WTC11 (cell line): ENCODE measurements at regions not wholly inside any gene's neighbourhood (a gene's known extent, or its start where the extent isn't known, plus 50 kb on each side); places are given as distances from the start of the nearest gene placed in this dataset.

Experiments
- ATAC-seq: fragments of 200-7000 bp; cut with Tn5 transposase; 2 replicates; pipeline ENCODE4 v1.10.0; 2021; ENCODE audit warnings: mild to moderate bottlenecking, moderate library complexity
- CTCF ChIA-PET: fragments of 300-600 bp; sonication (Branson Sonifier 250); formaldehyde crosslinking; loops from one replicate; lab custom pipeline; 2021; ENCODE audit warnings: antibody characterized with exemption; lab: Charles Lee
- POLR2A ChIA-PET: fragments of 350-600 bp; sonication (Branson Sonifier 250); formaldehyde crosslinking; loops from one replicate; lab custom pipeline; 2021; ENCODE audit warnings: antibody characterized with exemption; lab: Charles Lee
- DNase-seq: peaks from one replicate; pipeline ENCODE4 v3.0.0; 2021; ENCODE audit warnings: low spot score
- H3K27ac Mint-ChIP-seq: 2 replicates; pipeline ENCODE4 v1.8.0; 2021; ENCODE audit warnings: mixed read lengths
- H3K27me3 Mint-ChIP-seq: 2 replicates; pipeline ENCODE4 v1.8.0; 2021; ENCODE audit warnings: low read depth, mild to moderate bottlenecking, moderate library complexity, mixed read lengths
- H3K36me3 Mint-ChIP-seq: 2 replicates; pipeline ENCODE4 v1.8.0; 2021; ENCODE audit warnings: mixed read lengths
- H3K4me1 Mint-ChIP-seq: 2 replicates; pipeline ENCODE4 v1.8.0; 2022; ENCODE audit warnings: mixed read lengths
- H3K4me3 Mint-ChIP-seq: 2 replicates; pipeline ENCODE4 v1.8.0; 2021; ENCODE audit warnings: mild to moderate bottlenecking, moderate library complexity, mixed read lengths
- H3K9me3 Mint-ChIP-seq: 2 replicates; pipeline ENCODE4 v1.8.0; 2021; ENCODE audit warnings: mixed read lengths
- ARID4B ChIP-seq: sonication (generic); formaldehyde crosslinking; IDR thresholded peaks from 2 replicates; pipeline ENCODE4 v1.8.0; 2023; ENCODE audit warnings: missing genetic modification reagents, mild to moderate bottlenecking, borderline replicate concordance
- CREM ChIP-seq: sonication (generic); formaldehyde crosslinking; IDR thresholded peaks from 2 replicates; pipeline ENCODE4 v1.8.1; 2022; ENCODE audit warnings: mild to moderate bottlenecking, missing genetic modification reagents, moderate library complexity
- GABPB1 ChIP-seq: sonication (generic); formaldehyde crosslinking; IDR thresholded peaks from 2 replicates; pipeline ENCODE4 v1.8.1; 2023; ENCODE audit warnings: mild to moderate bottlenecking, missing genetic modification reagents
- GRHL2 ChIP-seq: fragments of 250-450 bp; sonication (Bioruptor Pico); IDR thresholded peaks from 2 replicates; pipeline ENCODE4 v1.8.0; 2022; ENCODE audit warnings: mild to moderate bottlenecking, moderate library complexity; ENCODE audit not compliant: insufficient replicate concordance, severe bottlenecking
- GTF2I ChIP-seq: fragments of 250-450 bp; sonication (Bioruptor Pico); conservative IDR thresholded peaks from 2 replicates; pipeline ENCODE4 v1.4.0; 2021; ENCODE audit warnings: mild to moderate bottlenecking
- IRF2 ChIP-seq: sonication (generic); formaldehyde crosslinking; IDR thresholded peaks from 2 replicates; pipeline ENCODE4 v1.8.0; 2022; ENCODE audit warnings: low read depth, missing genetic modification reagents, borderline replicate concordance
- MYBL2 ChIP-seq: sonication (generic); formaldehyde crosslinking; IDR thresholded peaks from 2 replicates; pipeline ENCODE4 v1.8.1; 2023; ENCODE audit warnings: mild to moderate bottlenecking, moderate library complexity, missing genetic modification reagents
- NFATC4 ChIP-seq: fragments of 250-450 bp; sonication (Bioruptor Pico); IDR thresholded peaks from 2 replicates; pipeline ENCODE4 v1.9.0; 2021; ENCODE audit warnings: mild to moderate bottlenecking
- NFYB ChIP-seq: sonication (generic); formaldehyde crosslinking; conservative IDR thresholded peaks from 2 replicates; pipeline ENCODE4 v1.8.0; 2022; ENCODE audit warnings: low read depth, missing genetic modification reagents
- PRRX2 ChIP-seq: fragments of 250-450 bp; sonication (Bioruptor Pico); IDR thresholded peaks from 2 replicates; pipeline ENCODE4 v1.8.0; 2021; ENCODE audit warnings: mild to moderate bottlenecking
- RELA ChIP-seq: sonication (generic); formaldehyde crosslinking; IDR thresholded peaks from 2 replicates; pipeline ENCODE4 v1.8.1; 2022; ENCODE audit warnings: missing genetic modification reagents, mild to moderate bottlenecking, borderline replicate concordance
- STAT6 ChIP-seq: sonication (generic); formaldehyde crosslinking; conservative IDR thresholded peaks from 2 replicates; pipeline ENCODE4 v1.8.1; 2023; ENCODE audit warnings: mild to moderate bottlenecking, low read depth, missing genetic modification reagents, moderate library complexity
- ZNF121 ChIP-seq: sonication (generic); formaldehyde crosslinking; IDR thresholded peaks from 2 replicates; pipeline ENCODE4 v1.8.0; 2023; ENCODE audit warnings: missing genetic modification reagents
- ZNF138 ChIP-seq: sonication (generic); formaldehyde crosslinking; conservative IDR thresholded peaks from 2 replicates; pipeline ENCODE4 v1.8.1; 2022; ENCODE audit warnings: mild to moderate bottlenecking, moderate library complexity, missing genetic modification reagents
- ZNF263 ChIP-seq: sonication (generic); formaldehyde crosslinking; IDR thresholded peaks from 2 replicates; pipeline ENCODE4 v1.8.1; 2022; ENCODE audit warnings: low read depth, mild to moderate bottlenecking, moderate library complexity, missing genetic modification reagents
- ZNF317 ChIP-seq: sonication (generic); formaldehyde crosslinking; IDR thresholded peaks from 2 replicates; pipeline ENCODE4 v1.8.1; 2023; ENCODE audit warnings: low read depth, mild to moderate bottlenecking, moderate library complexity, missing genetic modification reagents, borderline replicate concordance
- TF ChIP-seq, protein P1 (sequence below): fragments of 250-450 bp; sonication (Bioruptor Pico); IDR thresholded peaks from 2 replicates; pipeline ENCODE4 v1.9.0; 2021; ENCODE audit warnings: mild to moderate bottlenecking
- TF ChIP-seq, protein P2 (sequence below): fragments of 250-450 bp; sonication (Bioruptor Pico); IDR thresholded peaks from 2 replicates; pipeline ENCODE4 v1.9.0; 2021; ENCODE audit warnings: mild to moderate bottlenecking, borderline replicate concordance

- DNase-seq (no peak), ATAC-seq (no peak)
- Mint-ChIP-seq H3K9me3 (peaks cover 11% of the 10 kb centered on the region), H3K4me3 (no peak overlapping the region), H3K4me1 (no peaks in the 10 kb centered on the region), H3K36me3 (no peaks in the 10 kb centered on the region), H3K27me3 (peaks cover 10% of the 10 kb centered on the region), H3K27ac (no peak overlapping the region)
- ChIA-PET CTCF (interaction anchor here (1.0 kb wide), 1 partner anchor 25 kb away, joined by 6 read pairs; no protein-coding TSS in a partner anchor), POLR2A (interaction anchor here (0.6 kb wide), 1 partner anchor 438 kb away, joined by 11 read pairs; no protein-coding TSS in a partner anchor)
- no peak for TF ChIP-seq IRF2 (CRISPR knock-in tag)
Observed at GRCh38 chr18:48470484-48471180, 61.4 kb upstream of the ZBTB7C start.

- no peak overlapping the region for H3K4me3 Mint-ChIP-seq
- TF ChIP-seq ZNF121 (CRISPR knock-in tag), result no peak
- no peak for TF ChIP-seq MYBL2
- TF ChIP-seq, all 79 proteins: peak for 0
- POLR2A ChIA-PET, result no interaction called here
- CTCF ChIA-PET, result interaction anchor here (0.6 to 2.5 kb wide), 5 partner anchors 23 to 238 kb away, joined by 3 to 8 read pairs (median 4); no protein-coding TSS in a partner anchor
- Mint-ChIP-seq H3K36me3 (no peaks in the 10 kb centered on the region), H3K4me1 (no peaks in the 10 kb centered on the region), H3K27ac (no peak overlapping the region), H3K9me3 (peaks cover 11% of the 10 kb centered on the region), H3K27me3 (peaks cover 14% of the 10 kb centered on the region)
- DNase-seq (no peak), ATAC-seq (no peak)
Observed at GRCh38 chr18:48468151-48468550, 59.0 kb upstream of the ZBTB7C start.

- H3K4me1 Mint-ChIP-seq, result no peaks in the 10 kb centered on the region
- POLR2A ChIA-PET, result no interaction called here
- ATAC-seq, result no peak
- DNase-seq, result no peak
- H3K36me3 Mint-ChIP-seq, result no peaks in the 10 kb centered on the region
- H3K9me3 Mint-ChIP-seq, result peaks cover 4% of the 10 kb centered on the region
- CTCF ChIA-PET, result interaction anchor here (1.2 to 2.5 kb wide), 2 partner anchors 22 to 237 kb away, joined by 3 to 8 read pairs; no protein-coding TSS in a partner anchor
- no peak overlapping the region for H3K4me3 Mint-ChIP-seq
- no peak overlapping the region for H3K27ac Mint-ChIP-seq
- peaks cover 11% of the 10 kb centered on the region for H3K27me3 Mint-ChIP-seq
- TF ChIP-seq GABPB1 (CRISPR knock-in tag) (no peak), ARID4B (no peak), ZNF317 (CRISPR knock-in tag) (no peak), GTF2I (CRISPR knock-in tag) (no peak), ZNF263 (no peak), NFYB (CRISPR knock-in tag) (no peak), ZNF138 (CRISPR knock-in tag) (no peak), GRHL2 (CRISPR knock-in tag) (no peak), CREM (CRISPR knock-in tag) (no peak), NFATC4 (no peak), PRRX2 (CRISPR knock-in tag) (no peak), RELA (CRISPR knock-in tag) (no peak), STAT6 (CRISPR knock-in tag) (no peak)
- TF ChIP-seq, protein P1, sequence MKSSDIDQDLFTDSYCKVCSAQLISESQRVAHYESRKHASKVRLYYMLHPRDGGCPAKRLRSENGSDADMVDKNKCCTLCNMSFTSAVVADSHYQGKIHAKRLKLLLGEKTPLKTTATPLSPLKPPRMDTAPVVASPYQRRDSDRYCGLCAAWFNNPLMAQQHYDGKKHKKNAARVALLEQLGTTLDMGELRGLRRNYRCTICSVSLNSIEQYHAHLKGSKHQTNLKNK (CRISPR knock-in tag), result no peak
- TF ChIP-seq, protein P2, sequence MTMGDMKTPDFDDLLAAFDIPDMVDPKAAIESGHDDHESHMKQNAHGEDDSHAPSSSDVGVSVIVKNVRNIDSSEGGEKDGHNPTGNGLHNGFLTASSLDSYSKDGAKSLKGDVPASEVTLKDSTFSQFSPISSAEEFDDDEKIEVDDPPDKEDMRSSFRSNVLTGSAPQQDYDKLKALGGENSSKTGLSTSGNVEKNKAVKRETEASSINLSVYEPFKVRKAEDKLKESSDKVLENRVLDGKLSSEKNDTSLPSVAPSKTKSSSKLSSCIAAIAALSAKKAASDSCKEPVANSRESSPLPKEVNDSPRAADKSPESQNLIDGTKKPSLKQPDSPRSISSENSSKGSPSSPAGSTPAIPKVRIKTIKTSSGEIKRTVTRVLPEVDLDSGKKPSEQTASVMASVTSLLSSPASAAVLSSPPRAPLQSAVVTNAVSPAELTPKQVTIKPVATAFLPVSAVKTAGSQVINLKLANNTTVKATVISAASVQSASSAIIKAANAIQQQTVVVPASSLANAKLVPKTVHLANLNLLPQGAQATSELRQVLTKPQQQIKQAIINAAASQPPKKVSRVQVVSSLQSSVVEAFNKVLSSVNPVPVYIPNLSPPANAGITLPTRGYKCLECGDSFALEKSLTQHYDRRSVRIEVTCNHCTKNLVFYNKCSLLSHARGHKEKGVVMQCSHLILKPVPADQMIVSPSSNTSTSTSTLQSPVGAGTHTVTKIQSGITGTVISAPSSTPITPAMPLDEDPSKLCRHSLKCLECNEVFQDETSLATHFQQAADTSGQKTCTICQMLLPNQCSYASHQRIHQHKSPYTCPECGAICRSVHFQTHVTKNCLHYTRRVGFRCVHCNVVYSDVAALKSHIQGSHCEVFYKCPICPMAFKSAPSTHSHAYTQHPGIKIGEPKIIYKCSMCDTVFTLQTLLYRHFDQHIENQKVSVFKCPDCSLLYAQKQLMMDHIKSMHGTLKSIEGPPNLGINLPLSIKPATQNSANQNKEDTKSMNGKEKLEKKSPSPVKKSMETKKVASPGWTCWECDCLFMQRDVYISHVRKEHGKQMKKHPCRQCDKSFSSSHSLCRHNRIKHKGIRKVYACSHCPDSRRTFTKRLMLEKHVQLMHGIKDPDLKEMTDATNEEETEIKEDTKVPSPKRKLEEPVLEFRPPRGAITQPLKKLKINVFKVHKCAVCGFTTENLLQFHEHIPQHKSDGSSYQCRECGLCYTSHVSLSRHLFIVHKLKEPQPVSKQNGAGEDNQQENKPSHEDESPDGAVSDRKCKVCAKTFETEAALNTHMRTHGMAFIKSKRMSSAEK, result no peak
Observed at GRCh38 chr18:48467231-48467630, 58.0 kb upstream of the ZBTB7C start.
